H1 (cell line): ENCODE measurements at regions not wholly inside any gene's neighbourhood (a gene's known extent, or its start where the extent isn't known, plus 50 kb on each side); places are given as distances from the start of the nearest gene placed in this dataset.

Experiments
- CTCF ChIA-PET: fragments of 300-600 bp; sonication (Branson Sonifier 250); formaldehyde crosslinking; loops from one replicate; lab custom pipeline; 2021; ENCODE audit not compliant: partially characterized antibody; lab: Charles Lee
- POLR2A ChIA-PET: fragments of 300-600 bp; sonication (Branson Sonifier 250); formaldehyde crosslinking; loops from one replicate; lab custom pipeline; 2021; ENCODE audit warnings: inconsistent platforms; ENCODE audit not compliant: partially characterized antibody; lab: Charles Lee
- DNase-seq, 2 experiments: peaks; one replicate each; pipeline versions ENCODE4 v3.0.0 to v3.0.0-alpha.2; 2010 to 2022; ENCODE audit warnings: low spot score in 2 of 2, low read depth in 1 of 2, mixed read lengths in 1 of 2
- FAIRE-seq: peaks from 2 replicates; lab custom pipeline; 2011; peaks lifted over from hg19 to GRCh38; lab: Jason Lieb, UNC
- H2AFZ ChIP-seq: 2 replicates; pipeline ENCODE4 v1.8.1; 2012; ENCODE audit warnings: low read length, inconsistent platforms
- H2AK5ac ChIP-seq: 2 replicates; pipeline ENCODE4 v1.6.1; 2013; ENCODE audit warnings: low read depth, low read length
- H2BK120ac ChIP-seq: replicated peaks from 2 replicates; pipeline ENCODE3; 2013; ENCODE audit warnings: low read depth, low read length, inconsistent platforms
- H2BK12ac ChIP-seq: 2 replicates; pipeline ENCODE4 v1.6.1; 2013; ENCODE audit warnings: low read depth, low read length
- H2BK15ac ChIP-seq: 2 replicates; pipeline ENCODE4 v1.6.1; 2013; ENCODE audit warnings: low read length
- H2BK20ac ChIP-seq: 2 replicates; pipeline ENCODE4 v1.6.1; 2013; ENCODE audit warnings: low read length
- H2BK5ac ChIP-seq: 2 replicates; pipeline ENCODE4 v1.6.1; 2013; ENCODE audit warnings: low read depth, low read length
- H3K14ac ChIP-seq: 2 replicates; pipeline ENCODE4 v1.6.1; 2013; ENCODE audit warnings: inconsistent platforms; ENCODE audit not compliant: insufficient read length
- H3K18ac ChIP-seq: 2 replicates; pipeline ENCODE4 v1.6.1; 2013; ENCODE audit warnings: low read length; ENCODE audit errors: extremely low read depth
- H3K23ac ChIP-seq: 2 replicates; pipeline ENCODE4 v1.6.1; 2013; ENCODE audit warnings: inconsistent platforms; ENCODE audit not compliant: insufficient read length
- H3K23me2 ChIP-seq: 2 replicates; pipeline ENCODE4 v1.6.1; 2013; ENCODE audit warnings: low read depth, low read length
- H3K27ac ChIP-seq: 2 replicates; pipeline ENCODE4 v1.6.1; 2011; ENCODE audit warnings: low read depth, low read length, inconsistent platforms
- H3K27me3 ChIP-seq, 4 experiments: replicated peaks in 1 of 4; 1 replicate in 1 of 4; 2 replicates in 3 of 4; pipeline versions ENCODE4 v1.6.1 to v1.8.1; 2011 to 2013; ENCODE audit warnings: low read length in 3 of 4, mild to moderate bottlenecking in 3 of 4, inconsistent platforms in 2 of 4, mixed read lengths in 2 of 4, moderate library complexity in 1 of 4; ENCODE audit not compliant: control insufficient read depth in 3 of 4, insufficient read depth in 3 of 4; ENCODE audit errors: extremely low read depth in 1 of 4
- H3K36me3 ChIP-seq, 4 experiments: 2 replicates each; pipeline versions ENCODE4 v1.6.1 to v1.8.1; 2011 to 2013; ENCODE audit warnings: mild to moderate bottlenecking in 4 of 4, low read length in 3 of 4, moderate library complexity in 2 of 4, control low read depth in 1 of 4, inconsistent platforms in 1 of 4; ENCODE audit not compliant: insufficient read depth in 4 of 4, control insufficient read depth in 2 of 4
- H3K4ac ChIP-seq: replicated peaks from 2 replicates; pipeline ENCODE3; 2013; ENCODE audit warnings: low read length, low read depth, mixed read lengths, inconsistent platforms; ENCODE audit not compliant: insufficient read length
- H3K4me1 ChIP-seq, 4 experiments: replicated peaks in 1 of 4; 1 replicate in 1 of 4; 2 replicates in 3 of 4; pipeline versions ENCODE4 v1.6.1 to v1.8.1; 2011 to 2013; ENCODE audit warnings: low read length in 3 of 4, inconsistent platforms in 2 of 4, mixed read lengths in 1 of 4; ENCODE audit not compliant: insufficient read depth in 4 of 4, control insufficient read depth in 3 of 4
- H3K4me2 ChIP-seq, 2 experiments: 2 replicates each; pipeline versions ENCODE4 v1.6.1 to v1.8.1; 2011 to 2013; ENCODE audit warnings: low read depth in 2 of 2, low read length in 2 of 2, control low read depth in 1 of 2, inconsistent platforms in 1 of 2, mild to moderate bottlenecking in 1 of 2; ENCODE audit not compliant: insufficient read depth in 1 of 2
- H3K4me3 ChIP-seq, 4 experiments: fragments of 200-600, 300-600 bp in 1 of 4; sonication (generic), shearing (Covaris generic), sonication (Bioruptor Twin) in 1 of 4; 2 replicates each; pipeline versions ENCODE4 v1.5.1 to v1.8.1; 2011 to 2016; ENCODE audit warnings: low read length in 4 of 4, low read depth in 3 of 4, control low read depth in 2 of 4, inconsistent platforms in 2 of 4, mild to moderate bottlenecking in 2 of 4, mixed read lengths in 1 of 4, moderate library complexity in 1 of 4; ENCODE audit not compliant: insufficient read depth in 2 of 4; ENCODE audit errors: extremely low read depth in 1 of 4
- H3K56ac ChIP-seq: replicated peaks from 2 replicates; pipeline ENCODE3; 2013; ENCODE audit warnings: low read depth, mild to moderate bottlenecking, mixed read lengths, low read length, inconsistent platforms; ENCODE audit not compliant: insufficient read length
- H3K79me1 ChIP-seq: 2 replicates; pipeline ENCODE4 v1.6.1; 2013; ENCODE audit warnings: low read depth, low read length, control low read depth
- H3K79me2 ChIP-seq, 2 experiments: 2 replicates each; pipeline versions ENCODE4 v1.6.1 to v1.8.1; 2012 to 2013; ENCODE audit warnings: low read length in 2 of 2, mild to moderate bottlenecking in 2 of 2, inconsistent platforms in 1 of 2; ENCODE audit not compliant: insufficient read depth in 2 of 2, control insufficient read depth in 1 of 2
- H3K9ac ChIP-seq, 4 experiments: replicated peaks in 1 of 4; 1 replicate in 1 of 4; 2 replicates in 3 of 4; pipeline versions ENCODE4 v1.6.1 to v1.8.1; 2011 to 2013; ENCODE audit warnings: low read depth in 3 of 4, low read length in 3 of 4, control low read depth in 2 of 4, mild to moderate bottlenecking in 2 of 4, moderate library complexity in 2 of 4, inconsistent platforms in 1 of 4; ENCODE audit errors: extremely low read depth in 1 of 4
- H3K9me3 ChIP-seq, 2 experiments: 2 replicates each; pipeline versions ENCODE4 v1.6.1 to v1.8.1; 2012 to 2013; ENCODE audit warnings: mild to moderate bottlenecking in 2 of 2, moderate library complexity in 2 of 2, control low read depth in 1 of 2, inconsistent platforms in 1 of 2, low read depth in 1 of 2, low read length in 1 of 2, mixed read lengths in 1 of 2; ENCODE audit not compliant: insufficient read depth in 2 of 2
- H4K20me1 ChIP-seq, 2 experiments: replicated peaks in 1 of 2; 2 replicates each; pipeline versions ENCODE3 to v1.8.1; 2011 to 2013; ENCODE audit warnings: inconsistent platforms in 2 of 2, low read length in 2 of 2, mild to moderate bottlenecking in 1 of 2; ENCODE audit not compliant: insufficient read depth in 2 of 2, control insufficient read depth in 1 of 2
- H4K5ac ChIP-seq: 2 replicates; pipeline ENCODE4 v1.6.1; 2013; ENCODE audit warnings: low read length, low read depth, mixed read lengths, inconsistent platforms; ENCODE audit not compliant: insufficient read length
- H4K8ac ChIP-seq: 2 replicates; pipeline ENCODE4 v1.8.0; 2013; ENCODE audit warnings: mild to moderate bottlenecking, moderate library complexity, low read length, inconsistent platforms; ENCODE audit not compliant: insufficient read depth; ENCODE audit errors: extremely low read depth
- H4K91ac ChIP-seq: replicated peaks from 2 replicates; pipeline ENCODE3; 2013; ENCODE audit warnings: low read length, mixed read lengths, inconsistent platforms; ENCODE audit not compliant: insufficient read length
- CBX5 ChIP-seq: fragments of 300-800, 300-1000 bp; sonication (generic); IDR thresholded peaks from 2 replicates; pipeline ENCODE4 v1.7.1; 2016; ENCODE audit warnings: antibody characterized with exemption, low read length, low read depth
- CEBPB ChIP-seq: IDR thresholded peaks from 2 replicates; pipeline ENCODE4 v1.6.1; 2012; ENCODE audit warnings: low read depth, low read length
- EGR1 ChIP-seq: IDR thresholded peaks from 2 replicates; pipeline ENCODE4 v1.6.1; 2011; ENCODE audit warnings: low read depth, low read length, borderline replicate concordance
- HDAC6 ChIP-seq: IDR thresholded peaks from one replicate; pipeline ENCODE4 v1.7.1; 2012; ENCODE audit warnings: low read depth, mild to moderate bottlenecking, inconsistent platforms, low read length, moderate library complexity
- KDM4A ChIP-seq: IDR thresholded peaks from one replicate; pipeline ENCODE4 v1.7.1; 2012; ENCODE audit warnings: low read depth, mild to moderate bottlenecking, moderate library complexity, low read length, inconsistent platforms; ENCODE audit not compliant: severe bottlenecking
- KDM5A ChIP-seq: fragments of 200-600 bp; IDR thresholded peaks from 2 replicates; pipeline ENCODE4 v1.7.1; 2012; ENCODE audit warnings: mild to moderate bottlenecking, low read length, inconsistent platforms, mixed read lengths
- MAFK ChIP-seq: IDR thresholded peaks from 2 replicates; pipeline ENCODE4 v1.6.1; 2012; ENCODE audit warnings: low read depth, mild to moderate bottlenecking, improper control_type of control experiment, low read length
- NANOG ChIP-seq: IDR thresholded peaks from 2 replicates; pipeline ENCODE4 v1.6.1; 2011; ENCODE audit warnings: low read length, low read depth, mild to moderate bottlenecking, inconsistent platforms; ENCODE audit not compliant: insufficient read depth, poor library complexity, severe bottlenecking
- POLR2AphosphoS5 ChIP-seq: IDR thresholded peaks from 2 replicates; pipeline ENCODE4 v1.6.1; 2011; ENCODE audit warnings: low read depth, low read length
- SIX5 ChIP-seq: IDR thresholded peaks from 2 replicates; pipeline ENCODE4 v1.6.1; 2011; ENCODE audit warnings: mild to moderate bottlenecking, low read depth, low read length
- WGBS, 2 experiments: shearing (Covaris generic) in 1 of 2; methylation state at CpG; one replicate each; pipeline versions ENCODE4 v1.1.6 to v1.1.7; 2013 to 2015; ENCODE audit warnings: low lambda C conversion rate in 2 of 2, mixed read lengths in 2 of 2, inconsistent platforms in 1 of 2, low coverage in 1 of 2, missing lambda C conversion rate in 1 of 2; ENCODE audit not compliant: insufficient replicate concordance in 2 of 2, insufficient coverage in 1 of 2, insufficient read length in 1 of 2; ENCODE audit errors: extremely low coverage in 1 of 2, missing lambda C conversion rate in 1 of 2; 5-methylcytosine and 5-hydroxymethylcytosine counted together
- TF ChIP-seq, protein P1 (sequence below), 3 experiments: IDR thresholded peaks; 1 replicate in 2 of 3; 2 replicates in 1 of 3; pipeline versions ENCODE4 v1.5.1 to v1.6.1; 2011; ENCODE audit warnings: low read length in 3 of 3, mild to moderate bottlenecking in 3 of 3, inconsistent platforms in 2 of 3, low read depth in 1 of 3, moderate library complexity in 1 of 3; ENCODE audit not compliant: insufficient read depth in 1 of 3; ENCODE audit errors: control extremely low read depth in 1 of 3

DNA sequence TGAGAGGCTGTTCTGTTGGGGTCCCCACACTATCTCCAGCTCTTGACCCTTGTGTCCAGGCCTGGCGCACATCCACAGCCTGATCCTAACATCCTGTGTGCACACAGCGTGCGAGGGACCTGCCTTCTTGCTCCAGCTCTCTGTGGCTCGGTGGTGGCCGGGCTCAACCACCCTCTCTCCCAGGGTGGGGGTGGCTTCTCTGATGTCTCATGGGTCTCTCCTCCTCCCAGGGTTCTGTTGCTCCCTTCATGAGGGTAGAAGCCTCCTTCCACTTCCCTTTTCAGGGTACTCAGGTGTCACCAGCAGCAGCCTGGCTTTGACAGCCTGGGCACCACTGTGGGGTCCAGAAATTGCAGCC, 196.9 kb upstream of the RAB6C start:
- no peak overlapping the region for H2BK12ac ChIP-seq
- 0 out of 2 replicates have a peak overlapping the region, but pooled peaks have one; percentile 12 for H4K8ac ChIP-seq
- no peak for FAIRE-seq
- 95% methylated on average over 5 of the region's 5 CpGs; no CpG with 5 or more reads in 1 of the 2 experiments for WGBS, 2 experiments
- H4K5ac ChIP-seq = no peak overlapping the region
- H4K20me1 ChIP-seq = no peaks in the 10 kb centered on the region
- H2BK15ac ChIP-seq = no peak overlapping the region
- no peak overlapping the region for H3K4me3 ChIP-seq
- TF ChIP-seq POLR2AphosphoS5 (no peak), SIX5 (no peak), CBX5 (no peak), HDAC6 (no peak), KDM4A (no peak), KDM5A (no peak), MAFK (no peak), EGR1 (no peak), CEBPB (no peak), NANOG (no peak)
- TF ChIP-seq, protein P1, sequence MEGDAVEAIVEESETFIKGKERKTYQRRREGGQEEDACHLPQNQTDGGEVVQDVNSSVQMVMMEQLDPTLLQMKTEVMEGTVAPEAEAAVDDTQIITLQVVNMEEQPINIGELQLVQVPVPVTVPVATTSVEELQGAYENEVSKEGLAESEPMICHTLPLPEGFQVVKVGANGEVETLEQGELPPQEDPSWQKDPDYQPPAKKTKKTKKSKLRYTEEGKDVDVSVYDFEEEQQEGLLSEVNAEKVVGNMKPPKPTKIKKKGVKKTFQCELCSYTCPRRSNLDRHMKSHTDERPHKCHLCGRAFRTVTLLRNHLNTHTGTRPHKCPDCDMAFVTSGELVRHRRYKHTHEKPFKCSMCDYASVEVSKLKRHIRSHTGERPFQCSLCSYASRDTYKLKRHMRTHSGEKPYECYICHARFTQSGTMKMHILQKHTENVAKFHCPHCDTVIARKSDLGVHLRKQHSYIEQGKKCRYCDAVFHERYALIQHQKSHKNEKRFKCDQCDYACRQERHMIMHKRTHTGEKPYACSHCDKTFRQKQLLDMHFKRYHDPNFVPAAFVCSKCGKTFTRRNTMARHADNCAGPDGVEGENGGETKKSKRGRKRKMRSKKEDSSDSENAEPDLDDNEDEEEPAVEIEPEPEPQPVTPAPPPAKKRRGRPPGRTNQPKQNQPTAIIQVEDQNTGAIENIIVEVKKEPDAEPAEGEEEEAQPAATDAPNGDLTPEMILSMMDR (IDR thresholded peaks at IDR 0.05; ENCODE audit: control extremely low read depth in 1 of 3, insufficient read depth in 1 of 3, low read depth in 1 of 3, low read length in 3 of 3) = no peak
- TF ChIP-seq, all 59 proteins: peak for 0
- Histone ChIP-seq H3K79me2 (no peaks in the 10 kb centered on the region), H4K91ac (no peak overlapping the region), H3K36me3 (no peaks in the 10 kb centered on the region), H2BK120ac (no peak overlapping the region), H3K9ac (no peak overlapping the region), H3K79me1 (no peaks in the 10 kb centered on the region), H2BK5ac (no peak overlapping the region), H3K27ac (no peak overlapping the region), H3K4ac (no peak overlapping the region), H2AFZ (no peak overlapping the region), H3K56ac (no peak overlapping the region), H3K14ac (no peak overlapping the region), H3K23me2 (no peaks in the 10 kb centered on the region), H3K4me2 (no peak overlapping the region), H3K18ac (no peak overlapping the region), H3K4me1 (peaks cover 0 to 7% (median 3%) of the 10 kb centered on the region in 4 experiments; a peak in 4 of 7 replicates), H3K9me3 (no peaks in the 10 kb centered on the region), H3K23ac (no peak overlapping the region), H2AK5ac (no peak overlapping the region), H3K27me3 (no peaks in the 10 kb centered on the region), H2BK20ac (no peak overlapping the region)
- DNase-seq = no peak
- POLR2A ChIA-PET = interaction anchor here (1.0 kb wide), 1 partner anchor 16 kb away, joined by 4 read pairs; no protein-coding TSS in a partner anchor
- CTCF ChIA-PET = interaction anchor here (0.9 to 2.0 kb wide), 3 partner anchors 19 to 57 kb away, joined by 3 to 6 read pairs (median 5); no protein-coding TSS in a partner anchor
